CD4-positive, alpha-beta T cell treated with Interleukin-1 beta for 1 hour (primary cell): ENCODE measurements at regions not wholly inside any gene's neighbourhood (a gene's known extent, or its start where the extent isn't known, plus 50 kb on each side); places are given as distances from the start of the nearest gene placed in this dataset.
"Not testable (repeated sequence)": the region's sequence is repeated elsewhere in the genome, so short reads cannot be mapped to it uniquely, and the experiment has no call there.

Experiments
- DNase-seq, 2 donors: peaks; one replicate each; pipeline ENCODE4 v3.0.0-alpha.2; 2020 to 2022

DNA sequence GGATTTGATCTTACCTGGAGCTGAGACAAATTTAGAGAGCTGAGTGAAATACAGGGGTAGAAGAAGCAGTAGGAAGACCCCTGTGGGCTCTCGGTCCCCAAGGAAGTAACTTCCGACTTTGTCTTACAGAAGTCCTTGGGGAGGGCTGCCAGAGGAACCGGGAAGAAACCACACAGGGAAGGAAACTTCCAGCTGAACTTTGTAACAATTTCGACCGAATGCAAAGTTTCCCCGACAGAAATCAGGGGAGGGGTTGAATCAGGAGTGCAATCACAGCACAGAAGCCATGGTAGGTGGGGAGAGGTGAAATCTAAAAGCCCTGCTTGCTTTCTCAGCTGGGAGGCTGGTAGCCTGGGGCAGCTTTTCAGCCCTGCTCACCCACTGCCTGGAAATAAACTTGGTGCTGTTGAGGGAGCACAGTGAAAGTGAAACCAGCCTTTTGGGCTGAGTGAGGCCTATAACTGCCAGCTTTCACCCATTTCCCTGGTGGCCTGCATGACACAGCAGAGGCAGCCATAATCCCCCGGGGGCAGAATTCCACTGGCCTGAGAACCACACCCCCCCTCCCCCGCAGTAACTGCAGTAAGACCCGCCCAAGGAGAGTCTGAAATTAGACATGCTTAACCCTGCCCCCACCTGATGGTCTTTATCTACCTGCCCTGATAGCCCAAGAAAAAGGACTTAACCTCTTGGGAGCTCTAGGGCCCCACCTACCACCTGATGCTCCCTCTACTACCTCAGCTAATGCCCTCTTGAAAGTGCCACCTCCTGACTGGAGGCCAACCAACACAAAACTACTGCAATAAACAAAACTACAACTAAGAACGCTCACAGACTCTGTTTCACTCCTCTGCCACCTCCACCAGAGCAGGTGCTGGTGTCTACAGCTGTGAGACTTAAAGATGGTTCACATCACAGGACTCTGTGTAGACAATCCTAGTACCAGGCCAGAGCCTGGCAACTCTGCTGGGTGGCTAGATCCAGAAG is 248.2 kb downstream of the PARM1 start:
- DNase-seq = no peak

- DNase-seq = no peak
Observed at GRCh38 chr4:75180217-75180616, 247.3 kb downstream of the PARM1 start.

DNA sequence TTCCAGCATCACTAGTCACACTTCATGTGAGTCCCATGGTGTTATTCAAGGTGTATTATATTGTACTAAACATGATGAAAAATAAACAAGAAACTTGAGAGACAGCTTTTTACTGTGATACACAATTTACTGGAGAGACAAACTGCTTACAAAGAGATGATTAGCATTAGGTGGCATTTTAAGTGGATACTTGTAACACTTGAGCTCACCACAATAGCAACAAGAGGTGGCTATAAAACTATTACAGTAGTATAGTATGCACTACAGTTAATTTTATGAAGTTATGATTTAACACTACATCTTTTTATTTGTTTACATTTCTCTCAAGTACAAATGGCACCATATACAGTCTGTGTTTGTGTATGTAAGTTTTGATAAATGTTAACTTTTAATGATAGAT is 246.6 kb downstream of the PARM1 start:
- DNase-seq = no peak

GRCh38 chr4:75172551-75172950 is 239.6 kb downstream of the PARM1 start:
- no peak for DNase-seq

- DNase-seq = no peak
Observed at GRCh38 chr4:75169427-75169826, 236.5 kb downstream of the PARM1 start.

DNA sequence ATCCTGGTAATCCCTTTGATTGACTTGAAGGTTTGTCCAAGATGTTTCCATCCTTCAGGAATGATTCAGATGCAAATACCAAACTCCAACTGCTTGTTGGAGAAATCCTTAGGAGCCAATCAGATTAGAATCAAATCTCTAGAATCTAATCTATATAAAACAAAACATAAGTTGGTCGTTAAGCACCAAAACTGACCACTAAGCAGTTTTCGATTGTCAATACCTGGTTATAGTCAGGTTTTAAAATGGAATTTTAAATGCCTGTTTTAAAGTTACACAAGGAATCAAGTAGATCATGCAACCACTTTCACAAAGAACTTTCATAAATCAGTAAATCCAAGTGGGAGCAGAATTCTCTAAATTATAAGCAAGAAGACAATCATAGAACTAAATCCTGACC is 236.1 kb downstream of the PARM1 start:
- no peak for DNase-seq

DNA sequence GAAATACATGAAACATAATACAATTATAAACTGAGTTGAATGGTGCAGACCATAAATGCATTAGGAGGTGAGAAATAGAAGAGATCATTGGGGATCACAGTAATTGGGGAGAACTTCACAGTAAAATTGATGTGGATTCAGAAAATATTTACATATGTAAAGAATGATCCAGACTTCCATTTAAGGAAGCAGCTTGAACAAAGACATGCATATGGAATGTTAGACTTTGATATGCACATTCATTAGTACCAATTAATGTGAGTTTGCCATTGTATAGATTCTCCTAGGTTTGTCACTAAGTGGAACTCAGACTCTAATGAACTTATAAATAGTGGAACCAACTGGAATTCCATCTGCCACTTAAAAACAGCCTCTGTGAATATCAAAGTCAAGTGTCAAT is 235.6 kb downstream of the PARM1 start:
- DNase-seq = no peak

DNA sequence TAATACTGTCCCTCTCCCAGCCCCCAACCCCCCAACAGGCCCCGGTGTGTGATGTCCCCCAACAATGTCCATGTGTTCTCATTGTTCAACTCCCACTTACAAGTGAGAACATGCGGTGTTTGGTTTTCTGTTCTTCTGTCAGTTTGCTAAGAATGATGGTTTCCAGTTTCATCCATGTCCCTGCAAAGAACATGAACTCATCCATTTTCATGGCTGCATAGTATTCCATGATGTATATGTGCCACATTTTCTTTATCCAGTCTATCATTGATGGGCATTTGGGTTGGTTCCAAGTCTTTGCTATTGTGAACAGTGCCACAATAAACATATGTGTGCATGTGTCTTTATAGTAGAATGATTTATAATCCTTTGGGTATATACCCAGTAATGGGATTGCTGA is 232.2 kb downstream of the PARM1 start:
- not testable (repeated sequence) for DNase-seq

GRCh38 chr4:75158451-75158850 is 225.5 kb downstream of the PARM1 start:
- DNase-seq = no peak

GRCh38 chr4:75154994-75155393 is 222.1 kb downstream of the PARM1 start:
- no peak for DNase-seq

DNA sequence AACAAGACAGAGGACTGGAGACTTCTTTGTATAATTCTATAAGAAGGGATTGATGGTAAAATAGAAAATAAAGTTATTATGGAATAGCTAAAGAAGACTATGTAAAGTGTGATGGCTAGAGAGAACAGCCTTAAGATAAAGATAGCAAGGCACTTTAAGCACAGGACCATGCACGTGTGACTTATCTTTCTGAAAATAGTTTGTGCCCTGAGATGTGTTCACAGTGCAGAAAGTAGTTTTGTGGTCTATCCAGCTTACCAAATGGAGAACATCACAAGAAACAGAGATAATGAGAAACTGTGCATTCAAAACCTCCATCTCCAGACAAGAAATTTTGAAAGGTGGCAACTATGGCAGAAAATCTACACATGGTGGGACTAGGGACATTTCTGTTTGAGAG is 213.3 kb downstream of the PARM1 start:
- DNase-seq = no peak

- DNase-seq = no peak
Observed at GRCh38 chr4:75144475-75144874, 211.6 kb downstream of the PARM1 start.

DNA sequence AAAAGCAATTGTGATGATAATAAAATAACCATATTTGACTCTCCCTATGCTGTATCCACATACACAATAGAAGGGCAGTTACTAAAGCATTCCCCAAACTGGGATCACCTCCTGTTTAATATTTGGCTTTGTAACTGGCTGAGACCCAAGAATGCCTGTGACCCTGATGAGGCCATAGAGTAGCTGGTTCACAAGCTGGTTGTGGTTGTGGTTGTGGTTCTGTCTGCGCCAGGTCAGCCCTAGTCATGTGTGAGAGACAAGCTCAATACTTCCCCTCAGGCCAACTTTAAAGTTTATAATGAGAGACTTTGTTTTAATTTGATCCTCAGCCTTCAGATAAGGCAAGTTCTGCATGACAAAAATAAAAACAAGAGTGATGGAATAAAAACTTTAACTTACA is 209.9 kb downstream of the PARM1 start:
- no peak for DNase-seq

GRCh38 chr4:75142382-75142781 is 209.5 kb downstream of the PARM1 start:
- no peak for DNase-seq

DNA sequence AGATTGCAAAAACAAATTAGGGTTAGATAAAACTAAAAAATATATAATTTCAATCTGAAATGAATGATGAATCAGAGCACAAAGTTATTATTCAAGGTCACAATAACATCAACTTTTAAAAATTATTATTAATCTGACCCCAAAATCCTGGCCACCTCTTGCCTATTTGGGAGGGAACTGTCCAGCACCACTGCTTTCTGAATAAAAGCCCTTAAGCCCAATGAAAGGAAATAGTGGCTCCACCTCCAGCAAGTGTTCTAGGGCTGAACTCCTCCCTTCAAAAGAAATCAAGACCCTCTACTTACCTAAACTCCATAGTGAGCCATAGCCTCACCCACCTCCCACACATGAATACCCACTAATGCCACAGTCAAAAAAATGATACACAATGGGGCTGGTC is 208.2 kb downstream of the PARM1 start:
- DNase-seq = no peak

GRCh38 chr4:75137302-75137701 is 204.4 kb downstream of the PARM1 start:
- DNase-seq = no peak

- peak in 1 of 2 donors; percentile 1 for DNase-seq
Observed at GRCh38 chr4:75135068-75135825, 202.3 kb downstream of the PARM1 start.

- DNase-seq = not testable (repeated sequence)
Observed at GRCh38 chr4:75126870-75127269, 194.0 kb downstream of the PARM1 start.

DNA sequence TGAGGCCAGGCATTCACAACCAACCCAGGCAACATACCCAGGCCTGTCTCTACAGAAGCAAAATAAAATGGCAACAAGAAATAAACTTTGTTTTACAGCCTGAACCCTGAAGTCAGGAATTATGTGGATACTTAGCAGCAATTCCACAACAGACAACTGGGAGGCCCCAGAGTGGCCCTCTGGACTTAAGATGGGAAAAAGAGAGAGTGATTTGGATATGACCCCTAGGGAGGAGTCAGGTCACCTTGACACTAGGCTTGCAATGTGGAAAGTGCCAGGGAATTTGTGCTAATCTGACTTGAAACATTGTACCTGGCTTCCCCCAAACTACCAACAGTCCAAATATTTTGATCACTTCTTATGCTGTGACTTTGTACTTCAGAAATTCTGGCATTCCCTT is 193.1 kb downstream of the PARM1 start:
- no peak for DNase-seq

- DNase-seq = no peak
Observed at GRCh38 chr4:75122424-75123014, 189.6 kb downstream of the PARM1 start.

DNA sequence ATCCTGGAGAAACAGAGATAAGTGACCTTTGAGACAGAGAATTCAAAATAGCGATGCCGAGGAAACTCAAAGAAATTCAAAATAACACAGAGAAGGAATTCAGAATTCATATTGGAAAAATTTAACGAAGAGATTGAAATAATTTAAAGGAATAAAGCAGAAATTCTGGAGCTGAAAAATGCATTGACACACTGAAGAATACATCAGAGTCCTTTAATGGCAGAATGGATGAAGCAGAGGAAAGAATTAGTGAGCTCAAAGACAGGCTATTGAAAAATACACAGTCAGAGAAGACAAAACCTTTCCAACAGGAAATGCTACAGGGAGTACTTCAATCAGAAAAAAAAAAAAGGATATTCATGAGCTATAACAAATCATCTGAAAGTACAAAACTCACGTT is 185.8 kb downstream of the PARM1 start:
- no peak for DNase-seq

GRCh38 chr4:75110061-75110460 is 177.1 kb downstream of the PARM1 start:
- no peak for DNase-seq

- DNase-seq = no peak
Observed at GRCh38 chr4:75107755-75108612, 175.1 kb downstream of the PARM1 start.
